BE2C (cell line): ENCODE measurements at regions not wholly inside any gene's neighbourhood (a gene's known extent, or its start where the extent isn't known, plus 50 kb on each side); places are given as distances from the start of the nearest gene placed in this dataset.

Experiments used
- DNase-seq: peaks from one replicate; pipeline ENCODE4 v3.0.0-alpha.2; 2020
- H3K27me3 ChIP-seq: fragments of 250-450 bp; sonication (Bioruptor Pico); 2 replicates; pipeline ENCODE4 v1.5.1; 2020; ENCODE audit warnings: mild to moderate bottlenecking
- H3K36me3 ChIP-seq: fragments of 250-450 bp; sonication (Bioruptor Pico); 2 replicates; pipeline ENCODE4 v1.5.1; 2020; ENCODE audit warnings: mild to moderate bottlenecking
- H3K4me1 ChIP-seq: fragments of 250-450 bp; sonication (Bioruptor Pico); 2 replicates; pipeline ENCODE4 v1.5.1; 2020
- H3K4me3 ChIP-seq: 2 replicates; pipeline ENCODE4 v1.5.1; 2011; ENCODE audit warnings: low read depth, low read length
- H3K9me3 ChIP-seq: fragments of 250-450 bp; sonication (Bioruptor Pico); 2 replicates; pipeline ENCODE4 v1.5.1; 2020
- CTCF ChIP-seq: IDR thresholded peaks from 2 replicates; pipeline ENCODE4 v1.5.1; 2012; ENCODE audit warnings: mild to moderate bottlenecking, low read depth, low read length

DNA sequence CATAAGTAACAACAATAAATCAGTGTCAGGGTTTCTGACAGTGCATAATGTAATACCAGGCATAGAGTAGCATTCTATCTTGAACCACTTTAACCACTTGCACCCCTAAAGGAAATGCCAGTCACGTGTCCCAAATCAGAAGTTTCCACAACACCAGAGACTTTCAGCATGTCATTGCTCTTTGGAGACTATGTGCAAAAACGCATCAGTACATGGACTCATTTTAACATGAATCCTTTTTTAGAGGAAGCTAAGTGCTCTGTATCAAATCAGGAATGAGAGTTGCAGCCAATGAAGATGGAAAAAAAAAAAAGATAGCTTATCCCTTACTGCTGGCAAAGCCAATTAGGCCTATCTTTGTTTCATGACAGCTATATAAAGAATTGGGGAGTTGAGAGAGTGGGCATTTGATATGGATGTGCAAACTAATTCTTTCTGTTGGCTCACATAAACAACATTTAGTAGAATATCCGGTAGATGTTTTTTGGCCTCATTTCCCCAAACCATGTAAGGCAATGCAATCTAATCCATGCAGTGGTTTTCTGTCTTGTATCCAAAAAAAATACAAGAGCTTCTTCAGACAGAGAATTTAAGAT is 353.1 kb downstream of the IRS1 start:
- Histone ChIP-seq H3K27me3 (no peaks in the 10 kb centered on the region), H3K36me3 (no peaks in the 10 kb centered on the region), H3K4me1 (no peaks in the 10 kb centered on the region), H3K9me3 (no peaks in the 10 kb centered on the region), H3K4me3 (no peak overlapping the region)
- no peak for DNase-seq
- TF ChIP-seq CTCF, result no peak

DNA sequence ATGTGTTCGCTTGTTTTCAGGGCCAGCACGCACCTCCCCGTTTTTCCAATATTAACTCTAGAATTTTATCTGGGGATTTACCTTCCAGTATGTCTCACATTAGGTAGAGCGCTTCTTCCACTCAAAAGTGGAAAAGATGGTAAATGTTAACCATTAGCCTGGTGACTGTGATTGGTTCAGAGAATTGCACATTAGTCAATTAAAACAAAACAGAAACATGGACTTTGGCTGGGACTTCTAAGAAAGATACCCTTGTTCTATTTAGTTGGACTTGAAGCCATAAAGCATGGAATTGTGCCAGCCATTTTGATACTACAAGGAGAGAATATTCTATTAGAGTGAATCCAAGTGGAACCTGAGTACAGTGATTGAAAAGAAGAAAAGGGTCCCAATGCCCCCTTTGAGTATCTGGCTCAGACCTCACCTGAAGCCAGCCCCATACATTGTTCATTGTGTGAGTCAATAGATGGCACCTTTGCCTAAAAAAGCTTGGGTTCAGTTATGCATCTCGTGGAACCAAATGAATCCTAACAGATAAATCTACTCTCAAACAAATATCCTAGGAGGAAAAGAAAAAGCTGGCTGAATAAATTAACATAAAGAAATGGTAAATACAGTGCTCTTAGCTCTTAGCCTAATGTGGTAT is 354.3 kb downstream of the IRS1 start:
- H3K9me3 ChIP-seq, result no peaks in the 10 kb centered on the region
- H3K4me1 ChIP-seq, result no peaks in the 10 kb centered on the region
- no peak overlapping the region for H3K4me3 ChIP-seq
- no peak for DNase-seq
- no peaks in the 10 kb centered on the region for H3K27me3 ChIP-seq
- TF ChIP-seq CTCF, result no peak
- no peaks in the 10 kb centered on the region for H3K36me3 ChIP-seq

GRCh38 chr2:226443112-226443511 is 356.5 kb downstream of the IRS1 start:
- TF ChIP-seq CTCF, result no peak
- H3K27me3 ChIP-seq, result no peaks in the 10 kb centered on the region
- no peaks in the 10 kb centered on the region for H3K4me1 ChIP-seq
- H3K4me3 ChIP-seq, result no peak overlapping the region
- H3K36me3 ChIP-seq, result no peaks in the 10 kb centered on the region
- no peak for DNase-seq
- H3K9me3 ChIP-seq, result no peaks in the 10 kb centered on the region

GRCh38 chr2:226440127-226440918 is 359.3 kb downstream of the IRS1 start:
- no peak for DNase-seq
- TF ChIP-seq CTCF, result no peak

DNA sequence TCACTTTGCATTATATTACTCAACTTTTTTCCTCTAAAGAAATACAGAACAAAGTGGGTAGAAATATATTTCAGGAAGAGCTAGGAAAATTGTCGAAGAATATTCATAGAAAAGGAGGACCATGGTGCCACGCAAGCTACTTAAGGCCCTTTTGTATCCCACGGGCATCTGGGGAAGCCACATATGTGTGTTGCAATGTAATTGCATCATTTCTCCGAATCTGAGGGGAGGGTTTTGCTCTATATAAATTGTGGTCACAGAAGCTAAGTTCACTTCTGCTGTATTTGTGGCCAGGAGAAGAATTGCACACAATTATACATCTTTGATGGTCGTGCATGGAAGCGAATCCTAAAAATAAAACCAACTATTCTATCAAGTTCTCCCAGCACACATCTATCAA is 360.3 kb downstream of the IRS1 start:
- Histone ChIP-seq H3K27me3 (no peaks in the 10 kb centered on the region), H3K4me1 (no peaks in the 10 kb centered on the region), H3K9me3 (no peaks in the 10 kb centered on the region), H3K4me3 (no peak overlapping the region), H3K36me3 (no peaks in the 10 kb centered on the region)
- DNase-seq, result no peak
- TF ChIP-seq CTCF, result no peak

More at GRCh38 chr2:226440127-226440918, 359.3 kb downstream of the IRS1 start:
- H3K27me3 ChIP-seq, result no peaks in the 10 kb centered on the region
- no peaks in the 10 kb centered on the region for H3K36me3 ChIP-seq
- no peaks in the 10 kb centered on the region for H3K4me1 ChIP-seq
- H3K9me3 ChIP-seq, result no peaks in the 10 kb centered on the region
- no peak overlapping the region for H3K4me3 ChIP-seq

DNA sequence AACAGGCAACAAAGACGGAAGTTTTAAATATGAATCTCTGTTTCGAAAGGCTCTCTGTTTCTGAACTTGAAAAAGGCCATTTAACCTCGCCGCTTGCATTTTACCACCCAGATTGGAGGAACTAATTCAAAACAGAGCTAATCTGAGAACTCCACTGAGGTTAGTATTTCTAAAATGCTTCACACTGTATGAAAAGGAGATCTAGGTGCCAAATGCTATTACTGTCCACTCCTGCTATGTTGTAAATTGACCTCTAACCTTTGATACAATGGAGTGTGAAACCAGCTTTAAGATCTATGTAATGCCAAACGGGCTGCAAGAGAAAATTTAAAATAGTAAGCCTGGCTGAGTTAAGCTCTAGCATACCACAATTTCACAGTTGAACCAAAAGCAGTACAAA is 364.5 kb downstream of the IRS1 start:
- Histone ChIP-seq H3K4me3 (no peak overlapping the region), H3K9me3 (no peaks in the 10 kb centered on the region), H3K4me1 (no peaks in the 10 kb centered on the region), H3K27me3 (no peaks in the 10 kb centered on the region), H3K36me3 (no peaks in the 10 kb centered on the region)
- no peak for TF ChIP-seq CTCF
- DNase-seq, result no peak
